ENCODE measurements at regions not wholly inside any gene's neighbourhood (a gene's known extent, or its start where the extent isn't known, plus 50 kb on each side); places are given as distances from the start of the nearest gene placed in this dataset.

- Histone ChIP-seq H3K36me3 (no peaks in the 10 kb centered on the region), H3K4me1 (ENCODE audit: control insufficient read depth in 1 of 2, low read depth in 2 of 2) (peaks cover 7 to 15% of the 10 kb centered on the region in 2 donors), H3K27ac (no peak overlapping the region), H3K27me3 (replicated peaks; ENCODE audit: insufficient read depth) (no peaks in the 10 kb centered on the region), H3K4me3 (no peak overlapping the region), H3K9me3 (no peaks in the 10 kb centered on the region)
- no peak for TF ChIP-seq CTCF (IDR thresholded peaks at IDR 0.05)
- ATAC-seq (ENCODE audit: insufficient number of reproducible peaks, low FRiP score, low read depth) (no peak), DNase-seq (ENCODE audit: low spot score) (no peak)
Measured at GRCh38 chr11:26914968-26915367, 78.9 kb upstream of the FIBIN start.

DNA sequence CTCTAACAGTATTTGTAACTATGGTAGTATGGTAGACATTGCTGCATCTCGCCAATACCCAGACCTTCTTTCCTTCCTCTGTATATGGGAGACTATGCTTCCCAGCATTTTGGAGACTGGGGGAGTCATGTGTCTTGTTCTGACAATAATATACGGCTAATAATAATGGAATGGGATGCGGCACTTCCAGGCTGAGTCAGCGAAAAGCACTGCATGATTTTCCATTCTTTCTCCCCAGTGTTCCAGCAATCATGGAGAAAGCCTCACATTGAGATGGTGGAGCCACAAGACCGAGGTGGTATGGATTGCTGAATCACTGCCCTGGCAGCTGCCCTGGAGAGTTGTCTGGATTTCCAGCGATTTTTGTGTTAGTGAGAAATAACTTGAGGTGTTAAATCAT is 77.1 kb upstream of the FIBIN start:
- Histone ChIP-seq H3K4me3 (no peak overlapping the region), H3K27ac (no peak overlapping the region), H3K4me1 (ENCODE audit: control insufficient read depth in 1 of 2, low read depth in 2 of 2) (no peaks in the 10 kb centered on the region), H3K27me3 (replicated peaks; ENCODE audit: insufficient read depth) (no peaks in the 10 kb centered on the region), H3K9me3 (no peaks in the 10 kb centered on the region), H3K36me3 (no peaks in the 10 kb centered on the region)
- no peak for TF ChIP-seq CTCF (IDR thresholded peaks at IDR 0.05)
- ATAC-seq (ENCODE audit: insufficient number of reproducible peaks, low FRiP score, low read depth): no peak
- DNase-seq (ENCODE audit: low spot score): no peak

- Histone ChIP-seq H3K9me3 (no peaks in the 10 kb centered on the region), H3K4me3 (no peak overlapping the region), H3K27me3 (replicated peaks; ENCODE audit: insufficient read depth) (no peaks in the 10 kb centered on the region), H3K27ac (no peak overlapping the region), H3K4me1 (ENCODE audit: control insufficient read depth in 1 of 2, low read depth in 2 of 2) (peaks cover 0 to 41% of the 10 kb centered on the region in 2 donors), H3K36me3 (no peaks in the 10 kb centered on the region)
- TF ChIP-seq CTCF (IDR thresholded peaks at IDR 0.05): no peak
- DNase-seq (ENCODE audit: low spot score): no peak
- no peak for ATAC-seq (ENCODE audit: insufficient number of reproducible peaks, low FRiP score, low read depth)
Measured at GRCh38 chr11:26928582-26928981, 65.3 kb upstream of the FIBIN start.

GRCh38 chr11:26929806-26930517 is 64.0 kb upstream of the FIBIN start:
- no peaks in the 10 kb centered on the region for H3K36me3 ChIP-seq
- H3K4me1 ChIP-seq (ENCODE audit: control insufficient read depth in 1 of 2, low read depth in 2 of 2): peaks cover 0 to 41% of the 10 kb centered on the region in 2 donors
- H3K9me3 ChIP-seq: no peaks in the 10 kb centered on the region
- DNase-seq (ENCODE audit: low spot score) (no peak), ATAC-seq (ENCODE audit: insufficient number of reproducible peaks, low FRiP score, low read depth) (no peak)
- H3K4me3 ChIP-seq: no peak overlapping the region
- no peak for TF ChIP-seq CTCF (IDR thresholded peaks at IDR 0.05)
- H3K27ac ChIP-seq: no peak overlapping the region
- no peaks in the 10 kb centered on the region for H3K27me3 ChIP-seq (replicated peaks; ENCODE audit: insufficient read depth)

DNA sequence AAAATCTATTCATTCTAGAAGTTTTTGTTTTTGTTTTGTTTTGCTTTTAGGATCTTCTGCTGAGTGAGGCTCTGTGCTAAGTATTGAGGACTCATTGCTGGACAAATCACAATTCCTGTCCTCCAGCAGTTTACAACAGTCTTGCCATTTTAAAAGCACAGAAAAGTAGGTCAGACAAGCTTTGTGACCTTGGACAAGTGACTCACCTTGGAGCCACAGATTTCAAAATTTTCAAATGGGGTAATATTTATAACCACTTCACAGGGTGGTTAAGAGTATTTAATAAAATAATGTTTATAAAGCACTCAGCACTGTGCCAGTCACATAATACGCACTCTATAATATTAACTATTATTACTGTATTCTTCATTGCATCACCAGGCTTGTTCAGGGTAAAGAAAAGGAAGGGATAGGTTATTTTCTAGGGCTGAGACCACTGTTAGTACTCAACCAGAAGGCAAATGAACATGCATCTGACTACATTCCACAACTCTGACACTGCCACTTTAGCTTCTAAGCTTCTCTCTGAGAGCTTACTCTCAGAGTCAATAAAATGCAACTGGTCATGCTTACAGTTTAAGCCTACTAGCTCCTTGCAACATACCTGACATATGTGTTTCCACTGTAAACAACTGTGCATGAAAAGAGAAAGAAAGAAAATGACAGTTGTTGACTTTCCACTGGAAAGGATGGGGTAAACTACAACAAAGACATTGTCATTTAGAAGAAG is 63.2 kb upstream of the FIBIN start:
- Histone ChIP-seq H3K27ac (no peak overlapping the region), H3K9me3 (no peaks in the 10 kb centered on the region), H3K27me3 (replicated peaks; ENCODE audit: insufficient read depth) (no peaks in the 10 kb centered on the region), H3K4me1 (ENCODE audit: control insufficient read depth in 1 of 2, low read depth in 2 of 2) (peaks cover 0 to 41% of the 10 kb centered on the region in 2 donors), H3K36me3 (no peaks in the 10 kb centered on the region), H3K4me3 (no peak overlapping the region)
- no peak for TF ChIP-seq CTCF (IDR thresholded peaks at IDR 0.05)
- ATAC-seq (ENCODE audit: insufficient number of reproducible peaks, low FRiP score, low read depth): no peak
- no peak for DNase-seq (ENCODE audit: low spot score)

Measured in thoracic aorta (tissue), 2 donors.